Lung (tissue), 12 donors: ENCODE measurements at regions not wholly inside any gene's neighbourhood (a gene's known extent, or its start where the extent isn't known, plus 50 kb on each side); places are given as distances from the start of the nearest gene placed in this dataset. TPM values are rescaled to one million over a fixed set of nuclear protein-coding genes. Genes with fewer than 3 reads are reported as not detected.

Experiments
- ATAC-seq: fragments of 200-7000 bp; cut with Tn5 transposase; one replicate; pipeline ENCODE4 v1.9.1; 2020; ENCODE audit warnings: moderate number of reproducible peaks; ENCODE audit not compliant: insufficient read depth, low FRiP score
- DNase-seq, 3 donors: peaks; one replicate each; pipeline ENCODE4 v3.0.0-alpha.2; 2013 to 2017
- H3K27ac ChIP-seq, 2 donors: one replicate each; pipeline ENCODE4 v1.5.1; 2013; ENCODE audit warnings: mild to moderate bottlenecking in 2 of 2, moderate library complexity in 2 of 2, control low read depth in 1 of 2, inconsistent platforms in 1 of 2, low read depth in 1 of 2, low read length in 1 of 2
- H3K27me3 ChIP-seq, 3 donors: one replicate each; pipeline ENCODE4 v1.5.1; 2013; ENCODE audit warnings: low read length in 2 of 3; ENCODE audit not compliant: control insufficient read depth in 3 of 3, insufficient read depth in 3 of 3
- H3K36me3 ChIP-seq, 4 donors: one replicate each; pipeline ENCODE4 v1.5.1; 2013; ENCODE audit warnings: low read length in 4 of 4, mild to moderate bottlenecking in 1 of 4, moderate library complexity in 1 of 4; ENCODE audit not compliant: control insufficient read depth in 4 of 4, insufficient read depth in 4 of 4
- H3K4me1 ChIP-seq, 5 donors: one replicate each; pipeline ENCODE4 v1.5.1; 2013; ENCODE audit warnings: low read length in 5 of 5, mild to moderate bottlenecking in 2 of 5, moderate library complexity in 1 of 5; ENCODE audit not compliant: control insufficient read depth in 5 of 5, insufficient read depth in 5 of 5
- H3K4me3 ChIP-seq: one replicate; pipeline ENCODE4 v1.5.1; 2013; ENCODE audit warnings: mild to moderate bottlenecking, control low read depth, moderate library complexity
- H3K9ac ChIP-seq, 2 donors: one replicate each; pipeline ENCODE4 v1.5.1; 2013; ENCODE audit warnings: low read length in 2 of 2, control low read depth in 1 of 2; ENCODE audit not compliant: insufficient read depth in 1 of 2
- H3K9me3 ChIP-seq, 4 donors: one replicate each; pipeline ENCODE4 v1.5.1; 2013; ENCODE audit warnings: low read length in 3 of 4, mild to moderate bottlenecking in 1 of 4, moderate library complexity in 1 of 4; ENCODE audit not compliant: control insufficient read depth in 4 of 4, insufficient read depth in 3 of 4
- WGBS, 2 donors: extraction: QIAGEN DNeasy Blood & Tissue Kit; methylation state at CpG; one replicate each; pipeline ENCODE4 v1.1.7; 2013; 5-methylcytosine and 5-hydroxymethylcytosine counted together
- small RNA-seq: library from RNA; depleted of rRNA; stranded (forward); fragments of <200 nt; gene quantifications from one replicate; pipeline ENCODE3, GENCODE V24; 2014; ENCODE audit warnings: low replicate concordance
- TF ChIP-seq, protein P1 (sequence below): IDR thresholded peaks from 2 replicates; pipeline ENCODE4 v1.5.1; 2012; ENCODE audit warnings: mild to moderate bottlenecking; ENCODE audit errors: control extremely low read depth, extremely low read depth
- donor health status: control.
- donor health status: control.
- donor health status: Bipolar disorder and iron deficiency.
- donor health status: healthy.
- donor health status: DM: yes; HTN: yes; CAD: no.

- TF ChIP-seq, protein P1, sequence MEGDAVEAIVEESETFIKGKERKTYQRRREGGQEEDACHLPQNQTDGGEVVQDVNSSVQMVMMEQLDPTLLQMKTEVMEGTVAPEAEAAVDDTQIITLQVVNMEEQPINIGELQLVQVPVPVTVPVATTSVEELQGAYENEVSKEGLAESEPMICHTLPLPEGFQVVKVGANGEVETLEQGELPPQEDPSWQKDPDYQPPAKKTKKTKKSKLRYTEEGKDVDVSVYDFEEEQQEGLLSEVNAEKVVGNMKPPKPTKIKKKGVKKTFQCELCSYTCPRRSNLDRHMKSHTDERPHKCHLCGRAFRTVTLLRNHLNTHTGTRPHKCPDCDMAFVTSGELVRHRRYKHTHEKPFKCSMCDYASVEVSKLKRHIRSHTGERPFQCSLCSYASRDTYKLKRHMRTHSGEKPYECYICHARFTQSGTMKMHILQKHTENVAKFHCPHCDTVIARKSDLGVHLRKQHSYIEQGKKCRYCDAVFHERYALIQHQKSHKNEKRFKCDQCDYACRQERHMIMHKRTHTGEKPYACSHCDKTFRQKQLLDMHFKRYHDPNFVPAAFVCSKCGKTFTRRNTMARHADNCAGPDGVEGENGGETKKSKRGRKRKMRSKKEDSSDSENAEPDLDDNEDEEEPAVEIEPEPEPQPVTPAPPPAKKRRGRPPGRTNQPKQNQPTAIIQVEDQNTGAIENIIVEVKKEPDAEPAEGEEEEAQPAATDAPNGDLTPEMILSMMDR = no peak
- H3K36me3 ChIP-seq = no peaks in the 10 kb centered on the region
- H3K27me3 ChIP-seq = peaks cover 0 to 7% (median 0%) of the 10 kb centered on the region in 3 donors
- peaks cover 0 to 4% (median 0%) of the 10 kb centered on the region in 4 donors for H3K9me3 ChIP-seq
- DNase-seq (no peak), ATAC-seq (no peak)
- no peak overlapping the region for H3K4me3 ChIP-seq
- H3K9ac ChIP-seq = no peak overlapping the region
- no peaks in the 10 kb centered on the region for H3K4me1 ChIP-seq
- no peak overlapping the region for H3K27ac ChIP-seq
- 75 to 84% methylated on average over 7 of the region's 7 CpGs for WGBS, 2 donors
Measured at GRCh38 chr10:123613346-123613850, 52.8 kb upstream of the GPR26 start.

DNA sequence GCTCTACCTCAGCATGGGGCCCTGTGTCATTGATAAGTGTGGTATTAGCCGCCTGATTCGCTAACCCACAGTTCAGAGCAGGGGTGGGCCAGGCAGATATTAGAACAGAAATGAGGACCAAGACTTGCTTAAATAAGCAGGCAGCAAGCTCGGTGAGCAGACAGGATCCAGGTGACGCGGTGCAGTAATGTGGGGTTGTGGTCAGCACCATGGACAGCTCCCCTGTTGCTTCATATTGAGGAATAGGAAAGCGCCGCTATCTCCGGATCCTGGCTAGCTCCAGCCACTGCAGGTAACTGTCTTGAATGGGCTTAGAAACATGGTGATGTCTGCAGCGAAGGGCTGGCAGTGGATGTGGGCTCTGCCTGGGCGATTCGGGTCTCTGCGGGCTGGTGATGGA lies 51.3 kb upstream of the GPR26 start:
- H3K36me3 ChIP-seq = no peaks in the 10 kb centered on the region
- H3K4me3 ChIP-seq = no peak overlapping the region
- DNase-seq (peak; percentile 64 to 81 (median 74)), ATAC-seq (no peak)
- TF ChIP-seq, protein P1 = no peak
- peaks cover 0 to 4% (median 0%) of the 10 kb centered on the region in 4 donors for H3K9me3 ChIP-seq
- no peak overlapping the region for H3K27ac ChIP-seq
- peaks cover 0 to 2% (median 0%) of the 10 kb centered on the region in 3 donors for H3K27me3 ChIP-seq
- no peaks in the 10 kb centered on the region for H3K4me1 ChIP-seq
- 16 to 20% methylated on average over 12 of the region's 12 CpGs for WGBS, 2 donors
- no peak overlapping the region for H3K9ac ChIP-seq

Small RNA genes lying in the stretch of these regions (small RNA-seq; reads per million reads assigned to genes)
- not detected for gene AL160290.3
